ENCODE measurements at regions not wholly inside any gene's neighbourhood (a gene's known extent, or its start where the extent isn't known, plus 50 kb on each side); places are given as distances from the start of the nearest gene placed in this dataset.

DNA sequence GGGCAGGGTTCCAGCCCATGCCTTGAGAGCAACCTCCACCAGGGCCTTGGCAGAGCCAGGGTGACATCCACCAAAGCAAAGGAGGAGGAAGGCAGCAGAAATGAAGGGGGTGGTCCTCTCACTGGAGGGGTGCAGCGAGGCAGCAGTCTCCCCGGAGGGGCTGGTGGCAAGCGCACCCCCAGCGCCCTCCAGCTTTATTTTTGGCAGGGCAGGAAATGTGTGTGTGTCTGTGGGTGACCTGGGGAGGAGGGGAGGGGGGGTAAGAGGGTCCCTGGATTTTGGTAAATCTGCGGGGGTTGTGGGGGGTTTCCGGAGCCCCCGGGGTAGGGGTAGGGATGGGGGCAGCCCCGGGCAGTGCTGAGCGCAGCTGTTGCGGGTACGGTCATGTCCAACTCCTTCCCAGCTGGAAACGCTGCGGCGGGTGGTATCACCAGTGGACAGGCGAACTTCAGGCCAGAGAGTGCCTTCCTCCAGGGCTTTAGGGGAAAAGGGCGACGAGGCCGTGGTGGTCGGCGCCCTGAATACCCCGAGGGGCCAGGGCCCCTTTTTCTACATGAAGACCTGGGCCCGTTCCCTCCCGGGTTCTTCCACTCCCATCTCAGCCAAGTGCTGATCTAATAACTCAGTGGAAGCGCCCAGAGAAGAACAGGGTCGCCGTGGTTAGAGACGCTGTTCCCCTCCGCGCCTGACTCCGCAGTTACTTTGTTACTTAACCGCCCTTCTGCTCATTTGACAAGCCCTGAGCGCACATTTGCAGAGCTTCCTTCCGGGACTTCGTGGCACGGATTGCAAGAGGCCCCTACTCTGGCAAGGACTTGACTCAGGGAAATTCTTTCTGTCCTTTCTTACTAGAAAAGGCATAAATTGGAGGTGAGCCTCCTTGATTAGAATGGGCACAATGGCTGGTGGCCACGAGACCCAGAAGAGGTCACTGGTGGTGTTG is 55.2 kb downstream of the FOS start:
- Histone ChIP-seq H2AFZ (ENCODE audit: low read depth, low read length) (peak overlapping the region; percentile 91), H3K4me2 (ENCODE audit: low read length) (peak overlapping the region; percentile 90)

DNA sequence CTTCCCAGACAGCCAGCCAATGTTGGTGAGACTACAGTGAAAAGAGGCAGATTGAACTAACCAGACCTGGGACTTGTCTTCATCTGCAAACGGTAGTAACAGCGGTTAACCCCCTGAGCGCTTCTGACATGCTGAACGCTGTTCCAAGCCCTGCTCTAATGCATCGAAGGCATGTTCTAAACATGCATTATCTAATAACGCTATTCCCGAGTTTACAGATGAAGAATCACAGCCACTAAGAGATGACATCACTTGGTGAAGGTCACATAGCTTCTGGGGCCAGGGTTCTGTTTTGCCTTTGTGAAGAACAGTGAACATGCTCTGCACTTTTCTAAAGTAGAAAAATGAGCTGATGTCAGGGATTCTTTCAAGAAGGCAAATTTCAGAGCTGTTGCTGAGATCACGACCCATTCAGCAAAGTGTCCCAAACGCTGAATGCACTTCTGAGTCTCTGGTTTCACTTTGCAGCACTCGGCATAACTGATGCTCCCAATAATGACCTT is 56.0 kb downstream of the FOS start:
- Histone ChIP-seq H3K79me2 (ENCODE audit: low read length) (no peaks in the 10 kb centered on the region), H3K9ac (ENCODE audit: low read length) (peak overlapping the region; percentile 59), H3K4me2 (ENCODE audit: low read length) (peak overlapping the region; percentile 90), H3K4me1 (ENCODE audit: low read length) (peaks cover 28% of the 10 kb centered on the region), H3K9me3 (ENCODE audit: insufficient read depth, low read length) (no peaks in the 10 kb centered on the region), H3K4me3 (ENCODE audit: low read length) (peak overlapping the region; percentile 73), H4K20me1 (ENCODE audit: insufficient read depth, low read length) (no peaks in the 10 kb centered on the region), H3K36me3 (replicated peaks; ENCODE audit: low read depth, low read length) (no peaks in the 10 kb centered on the region), H3K27ac (ENCODE audit: low read length) (peak overlapping the region; percentile 10; the same call in 1 of the 2 replicates), H3K27me3 (ENCODE audit: low read depth, low read length) (no peaks in the 10 kb centered on the region), H2AFZ (ENCODE audit: low read depth, low read length) (peak overlapping the region; percentile 91)
- TF ChIP-seq EZH2phosphoT487 (IDR thresholded peaks at IDR 0.05; ENCODE audit: low read depth), result no peak
- TF ChIP-seq, protein P1, sequence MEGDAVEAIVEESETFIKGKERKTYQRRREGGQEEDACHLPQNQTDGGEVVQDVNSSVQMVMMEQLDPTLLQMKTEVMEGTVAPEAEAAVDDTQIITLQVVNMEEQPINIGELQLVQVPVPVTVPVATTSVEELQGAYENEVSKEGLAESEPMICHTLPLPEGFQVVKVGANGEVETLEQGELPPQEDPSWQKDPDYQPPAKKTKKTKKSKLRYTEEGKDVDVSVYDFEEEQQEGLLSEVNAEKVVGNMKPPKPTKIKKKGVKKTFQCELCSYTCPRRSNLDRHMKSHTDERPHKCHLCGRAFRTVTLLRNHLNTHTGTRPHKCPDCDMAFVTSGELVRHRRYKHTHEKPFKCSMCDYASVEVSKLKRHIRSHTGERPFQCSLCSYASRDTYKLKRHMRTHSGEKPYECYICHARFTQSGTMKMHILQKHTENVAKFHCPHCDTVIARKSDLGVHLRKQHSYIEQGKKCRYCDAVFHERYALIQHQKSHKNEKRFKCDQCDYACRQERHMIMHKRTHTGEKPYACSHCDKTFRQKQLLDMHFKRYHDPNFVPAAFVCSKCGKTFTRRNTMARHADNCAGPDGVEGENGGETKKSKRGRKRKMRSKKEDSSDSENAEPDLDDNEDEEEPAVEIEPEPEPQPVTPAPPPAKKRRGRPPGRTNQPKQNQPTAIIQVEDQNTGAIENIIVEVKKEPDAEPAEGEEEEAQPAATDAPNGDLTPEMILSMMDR (IDR thresholded peaks at IDR 0.05; ENCODE audit: low read depth, low read length), result no peak

More for the DNA sequence above, 55.2 kb downstream of the FOS start:
- H3K27ac ChIP-seq (ENCODE audit: low read length), result peak overlapping the region; percentile 10; the same call in 1 of the 2 replicates
- peaks cover 26% of the 10 kb centered on the region for H3K4me1 ChIP-seq (ENCODE audit: low read length)
- H3K4me3 ChIP-seq (ENCODE audit: low read length), result peak overlapping the region; percentile 73
- no peaks in the 10 kb centered on the region for H3K9me3 ChIP-seq (ENCODE audit: insufficient read depth, low read length)
- H3K9ac ChIP-seq (ENCODE audit: low read length), result peak overlapping the region; percentile 59
- H3K36me3 ChIP-seq (replicated peaks; ENCODE audit: low read depth, low read length), result no peaks in the 10 kb centered on the region
- H3K27me3 ChIP-seq (ENCODE audit: low read depth, low read length), result no peaks in the 10 kb centered on the region
- TF ChIP-seq EZH2phosphoT487 (IDR thresholded peaks at IDR 0.05; ENCODE audit: low read depth), result no peak
- TF ChIP-seq, protein P1 (IDR thresholded peaks at IDR 0.05; ENCODE audit: low read depth, low read length), result no peak
- H3K79me2 ChIP-seq (ENCODE audit: low read length), result no peaks in the 10 kb centered on the region
- H4K20me1 ChIP-seq (ENCODE audit: insufficient read depth, low read length), result no peaks in the 10 kb centered on the region

DNA sequence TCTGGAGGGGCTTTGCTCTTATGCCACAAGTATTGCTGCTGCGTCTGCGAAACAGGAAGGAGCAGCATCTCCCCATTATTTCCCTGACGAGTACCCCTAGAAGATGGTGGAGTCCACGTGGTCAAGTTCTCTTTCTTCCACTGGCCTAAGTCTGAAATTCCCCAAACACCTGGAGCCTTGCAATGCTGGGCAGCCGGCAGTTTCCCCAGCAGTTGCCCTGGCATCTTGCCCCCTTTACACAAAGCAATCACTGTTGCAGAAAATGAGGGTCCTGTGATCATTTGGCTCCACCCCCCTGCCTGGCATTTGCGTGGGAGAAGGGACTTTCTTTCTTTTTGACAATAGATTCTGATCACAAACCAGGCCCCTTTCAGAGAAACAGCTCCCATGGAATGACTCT is 56.9 kb downstream of the FOS start:
- H3K4me3 ChIP-seq (ENCODE audit: low read length), result no peak overlapping the region
- no peak overlapping the region for H3K9ac ChIP-seq (ENCODE audit: low read length)
- H3K27ac ChIP-seq (ENCODE audit: low read length), result no peak overlapping the region
- no peaks in the 10 kb centered on the region for H3K27me3 ChIP-seq (ENCODE audit: low read depth, low read length)
- no peaks in the 10 kb centered on the region for H4K20me1 ChIP-seq (ENCODE audit: insufficient read depth, low read length)
- TF ChIP-seq, protein P1 (IDR thresholded peaks at IDR 0.05; ENCODE audit: low read depth, low read length), result no peak
- TF ChIP-seq EZH2phosphoT487 (IDR thresholded peaks at IDR 0.05; ENCODE audit: low read depth), result no peak
- H3K4me1 ChIP-seq (ENCODE audit: low read length), result peaks cover 32% of the 10 kb centered on the region
- H3K36me3 ChIP-seq (replicated peaks; ENCODE audit: low read depth, low read length), result no peaks in the 10 kb centered on the region
- no peak overlapping the region for H2AFZ ChIP-seq (ENCODE audit: low read depth, low read length)
- no peaks in the 10 kb centered on the region for H3K9me3 ChIP-seq (ENCODE audit: insufficient read depth, low read length)
- peak overlapping the region; percentile 13; the same call in 1 of the 2 replicates for H3K4me2 ChIP-seq (ENCODE audit: low read length)
- no peaks in the 10 kb centered on the region for H3K79me2 ChIP-seq (ENCODE audit: low read length)

DNA sequence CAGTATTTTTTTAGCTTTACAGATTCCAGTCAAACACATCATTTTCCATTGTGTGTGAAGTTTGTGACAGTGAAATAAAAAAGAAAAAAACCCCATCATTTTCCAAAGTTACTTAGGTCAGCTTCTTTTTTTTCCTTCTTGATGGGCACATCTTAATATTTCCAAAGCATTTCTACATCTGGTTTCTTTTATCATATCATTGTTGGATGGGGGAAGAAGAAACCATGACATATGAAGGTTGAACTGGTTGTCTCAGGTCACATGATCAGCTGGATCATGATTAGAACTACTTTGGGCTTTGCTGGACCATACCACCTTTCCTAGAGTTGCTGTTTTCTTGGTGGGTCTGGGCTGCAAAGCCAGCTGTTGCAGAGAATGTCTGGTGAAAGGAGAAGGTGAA is 59.8 kb downstream of the FOS start:
- H3K9me3 ChIP-seq (ENCODE audit: insufficient read depth, low read length), result no peaks in the 10 kb centered on the region
- no peak for TF ChIP-seq EZH2phosphoT487 (IDR thresholded peaks at IDR 0.05; ENCODE audit: low read depth)
- TF ChIP-seq, protein P1 (IDR thresholded peaks at IDR 0.05; ENCODE audit: low read depth, low read length), result no peak
- peaks cover 58% of the 10 kb centered on the region for H3K4me1 ChIP-seq (ENCODE audit: low read length)
- H3K9ac ChIP-seq (ENCODE audit: low read length), result no peak overlapping the region
- no peak overlapping the region for H3K27ac ChIP-seq (ENCODE audit: low read length)
- no peaks in the 10 kb centered on the region for H3K36me3 ChIP-seq (replicated peaks; ENCODE audit: low read depth, low read length)
- no peaks in the 10 kb centered on the region for H4K20me1 ChIP-seq (ENCODE audit: insufficient read depth, low read length)
- no peak overlapping the region for H3K4me3 ChIP-seq (ENCODE audit: low read length)
- no peaks in the 10 kb centered on the region for H3K27me3 ChIP-seq (ENCODE audit: low read depth, low read length)
- H2AFZ ChIP-seq (ENCODE audit: low read depth, low read length), result no peak overlapping the region
- H3K79me2 ChIP-seq (ENCODE audit: low read length), result no peaks in the 10 kb centered on the region
- no peak overlapping the region for H3K4me2 ChIP-seq (ENCODE audit: low read length)

Measured in OCI-LY3 (cell line).